SK-N-SH (cell line): ENCODE measurements at regions not wholly inside any gene's neighbourhood (a gene's known extent, or its start where the extent isn't known, plus 50 kb on each side); places are given as distances from the start of the nearest gene placed in this dataset.

Source experiments
- CTCF ChIA-PET: fragments of 300-600, 350-600 bp; formaldehyde crosslinking; extraction: SDS; loops from one replicate; lab custom pipeline; 2021; lab: Yijun Ruan, JAX
- POLR2A ChIA-PET: fragments of 350-600 bp; sonication (Branson Sonifier 250); formaldehyde crosslinking; extraction: SDS; loops from one replicate; lab custom pipeline; 2020; ENCODE audit warnings: antibody characterized with exemption, inconsistent platforms; lab: Yijun Ruan, JAX
- DNase-seq: peaks from one replicate; pipeline ENCODE4 v3.0.0; 2012
- H2AFZ ChIP-seq: fragments of 200-600 bp; sonication (generic); 2 replicates; pipeline ENCODE4 v1.8.1; 2016; ENCODE audit warnings: antibody characterized with exemption, mild to moderate bottlenecking, low read depth
- H3F3A ChIP-seq: fragments of 200-600 bp; sonication (generic); replicated peaks from 2 replicates; pipeline ENCODE3; 2016; ENCODE audit warnings: antibody characterized with exemption, mild to moderate bottlenecking; ENCODE audit not compliant: insufficient read depth
- H3K27ac ChIP-seq, 2 experiments: fragments of 200-500 bp in 1 of 2; fragments of 200-600 bp in 1 of 2; sonication (Bioruptor generic) in 1 of 2; sonication (generic), shearing (Covaris generic) in 1 of 2; 2 replicates each; pipeline versions ENCODE4 v1.5.1 to v1.6.1; 2014 to 2016; ENCODE audit warnings: low read depth in 2 of 2, inconsistent platforms in 1 of 2, low read length in 1 of 2, mild to moderate bottlenecking in 1 of 2, mixed read lengths in 1 of 2
- H3K27me3 ChIP-seq: fragments of 200-600 bp; sonication (generic), shearing (Covaris generic); 2 replicates; pipeline ENCODE4 v1.6.1; 2016; ENCODE audit warnings: mixed run types; ENCODE audit not compliant: insufficient read depth
- H3K36me3 ChIP-seq, 2 experiments: fragments of 200-500 bp in 1 of 2; fragments of 200-600 bp in 1 of 2; sonication (Bioruptor generic) in 1 of 2; sonication (generic) in 1 of 2; replicated peaks in 1 of 2; 2 replicates each; pipeline versions ENCODE3 to v1.5.1; 2014 to 2016; ENCODE audit warnings: low read length in 1 of 2, mild to moderate bottlenecking in 1 of 2; ENCODE audit not compliant: insufficient read depth in 2 of 2, control insufficient read depth in 1 of 2
- H3K4me1 ChIP-seq, 2 experiments: fragments of 200-500 bp in 1 of 2; fragments of 200-600 bp in 1 of 2; sonication (Bioruptor generic) in 1 of 2; sonication (generic), shearing (Covaris generic) in 1 of 2; 2 replicates each; pipeline versions ENCODE4 v1.5.1 to v1.6.1; 2014 to 2016; ENCODE audit warnings: low read depth in 1 of 2, low read length in 1 of 2, mixed run types in 1 of 2; ENCODE audit not compliant: insufficient read depth in 2 of 2, control insufficient read depth in 1 of 2
- H3K4me2 ChIP-seq: fragments of 200-600 bp; sonication (generic), shearing (Covaris generic); 2 replicates; pipeline ENCODE4 v1.6.1; 2017; ENCODE audit warnings: mixed run types
- H3K4me3 ChIP-seq, 2 experiments: fragments of 200-500 bp in 1 of 2; fragments of 200-600 bp in 1 of 2; sonication (Bioruptor generic) in 1 of 2; sonication (generic), shearing (Covaris generic) in 1 of 2; 2 replicates each; pipeline versions ENCODE4 v1.5.1 to v1.8.1; 2014 to 2016; ENCODE audit warnings: low read depth in 2 of 2, inconsistent platforms in 1 of 2, low read length in 1 of 2, mild to moderate bottlenecking in 1 of 2, mixed read lengths in 1 of 2, moderate library complexity in 1 of 2
- H3K79me2 ChIP-seq: fragments of 200-600 bp; sonication (generic); 2 replicates; pipeline ENCODE4 v1.8.1; 2017; ENCODE audit warnings: mild to moderate bottlenecking; ENCODE audit not compliant: insufficient read depth
- H3K9ac ChIP-seq: fragments of 200-600 bp; sonication (generic); 2 replicates; pipeline ENCODE4 v1.6.1; 2017; ENCODE audit warnings: mixed run types
- H3K9me2 ChIP-seq: fragments of 200-600 bp; sonication (generic); 2 replicates; pipeline ENCODE4 v1.6.1; 2017; ENCODE audit warnings: mixed run types
- H3K9me3 ChIP-seq: fragments of 200-600 bp; sonication (generic); 2 replicates; pipeline ENCODE4 v1.6.1; 2017; ENCODE audit warnings: mixed run types, mild to moderate bottlenecking, moderate library complexity
- H4K20me1 ChIP-seq: fragments of 200-600 bp; sonication (generic); 2 replicates; pipeline ENCODE4 v1.6.1; 2017; ENCODE audit warnings: mild to moderate bottlenecking, mixed run types; ENCODE audit not compliant: insufficient read depth
- CHD2 ChIP-seq: fragments of 150-350 bp; IDR thresholded peaks from 2 replicates; pipeline ENCODE4 v1.6.1; 2018; ENCODE audit warnings: low read length; ENCODE audit not compliant: partially characterized antibody
- CTCF ChIP-seq: fragments of 200-600 bp; sonication (generic); IDR thresholded peaks from 2 replicates; pipeline ENCODE4 v1.6.1; 2017; ENCODE audit warnings: antibody characterized with exemption, mild to moderate bottlenecking, moderate library complexity
- FOSL2 ChIP-seq: IDR thresholded peaks from 2 replicates; pipeline ENCODE4 v1.4.0; 2012; ENCODE audit warnings: low read depth, mild to moderate bottlenecking, moderate library complexity, borderline replicate concordance
- GATA2 ChIP-seq: sonication (generic); formaldehyde crosslinking; IDR thresholded peaks from 2 replicates; pipeline ENCODE4 v1.5.0; 2020; ENCODE audit warnings: mild to moderate bottlenecking, missing genetic modification reagents
- MXI1 ChIP-seq: IDR thresholded peaks from 2 replicates; pipeline ENCODE4 v1.6.1; 2012; ENCODE audit warnings: mild to moderate bottlenecking, low read depth, low read length, improper control_type of control experiment
- NFIC ChIP-seq: IDR thresholded peaks from 2 replicates; pipeline ENCODE4 v1.4.0; 2012; ENCODE audit warnings: borderline replicate concordance
- PBX3 ChIP-seq: IDR thresholded peaks from 2 replicates; pipeline ENCODE4; 2012
- POLR2AphosphoS5 ChIP-seq: IDR thresholded peaks from 2 replicates; pipeline ENCODE4 v1.6.1; 2012; ENCODE audit warnings: low read depth, low read length
- RCOR1 ChIP-seq: fragments of 150-350 bp; IDR thresholded peaks from 2 replicates; pipeline ENCODE4 v1.6.1; 2017; ENCODE audit warnings: antibody characterized with exemption, low read length
- REST ChIP-seq: IDR thresholded peaks from 2 replicates; pipeline ENCODE4 v1.6.1; 2012; ENCODE audit warnings: mild to moderate bottlenecking, low read depth, low read length, moderate library complexity
- RFX5 ChIP-seq: IDR thresholded peaks from 2 replicates; pipeline ENCODE4 v1.6.1; 2012; ENCODE audit warnings: mild to moderate bottlenecking, improper control_type of control experiment, low read length
- SMC3 ChIP-seq: IDR thresholded peaks from 2 replicates; pipeline ENCODE4 v1.6.1; 2012; ENCODE audit warnings: low read depth, low read length, improper control_type of control experiment
- TAF1 ChIP-seq: IDR thresholded peaks from 2 replicates; pipeline ENCODE4 v1.6.1; 2012; ENCODE audit warnings: low read depth, mild to moderate bottlenecking, low read length, moderate library complexity, borderline replicate concordance
- TEAD4 ChIP-seq: IDR thresholded peaks from 2 replicates; pipeline ENCODE4 v1.4.0; 2012; ENCODE audit warnings: mild to moderate bottlenecking, borderline replicate concordance; ENCODE audit not compliant: insufficient read depth
- WGBS: methylation state at CpG from one replicate; pipeline ENCODE4 v1.1.6; 2017; ENCODE audit warnings: low lambda C conversion rate; 5-methylcytosine and 5-hydroxymethylcytosine counted together
- TF ChIP-seq, protein P1 (sequence below): fragments of 150-350 bp; IDR thresholded peaks from 2 replicates; pipeline ENCODE4 v1.6.1; 2016; ENCODE audit warnings: mild to moderate bottlenecking, low read depth, low read length

GRCh38 chr18:30562231-30562630 lies 480.3 kb downstream of the DSC3 start:
- Histone ChIP-seq H3F3A (no peaks in the 10 kb centered on the region), H3K79me2 (no peaks in the 10 kb centered on the region), H3K27me3 (no peaks in the 10 kb centered on the region), H3K9me2 (no peaks in the 10 kb centered on the region), H3K27ac (no peak overlapping the region), H4K20me1 (no peaks in the 10 kb centered on the region), H3K4me3 (no peak overlapping the region), H2AFZ (no peak overlapping the region), H3K4me2 (no peak overlapping the region), H3K9me3 (no peaks in the 10 kb centered on the region), H3K36me3 (no peaks in the 10 kb centered on the region), H3K4me1 (no peaks in the 10 kb centered on the region), H3K9ac (no peak overlapping the region)
- TF ChIP-seq MXI1 (no peak), PBX3 (no peak), FOSL2 (no peak), NFIC (no peak), TAF1 (no peak), RCOR1 (no peak), REST (no peak), SMC3 (no peak), CHD2 (no peak), GATA2 (no peak), CTCF (no peak), POLR2AphosphoS5 (no peak), TEAD4 (no peak), RFX5 (no peak)
- TF ChIP-seq, protein P1, sequence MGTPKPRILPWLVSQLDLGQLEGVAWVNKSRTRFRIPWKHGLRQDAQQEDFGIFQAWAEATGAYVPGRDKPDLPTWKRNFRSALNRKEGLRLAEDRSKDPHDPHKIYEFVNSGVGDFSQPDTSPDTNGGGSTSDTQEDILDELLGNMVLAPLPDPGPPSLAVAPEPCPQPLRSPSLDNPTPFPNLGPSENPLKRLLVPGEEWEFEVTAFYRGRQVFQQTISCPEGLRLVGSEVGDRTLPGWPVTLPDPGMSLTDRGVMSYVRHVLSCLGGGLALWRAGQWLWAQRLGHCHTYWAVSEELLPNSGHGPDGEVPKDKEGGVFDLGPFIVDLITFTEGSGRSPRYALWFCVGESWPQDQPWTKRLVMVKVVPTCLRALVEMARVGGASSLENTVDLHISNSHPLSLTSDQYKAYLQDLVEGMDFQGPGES = no peak
- ChIA-PET CTCF (interaction anchor here (1.2 kb wide), 1 partner anchor 11 kb away, joined by 4 read pairs; no protein-coding TSS in a partner anchor), POLR2A (no interaction called here)
- DNase-seq = no peak
- 0% methylated on average over 1 of the region's 1 CpG for WGBS
